Jurkat, Clone E6-1 (cell line): ENCODE measurements at regions not wholly inside any gene's neighbourhood (a gene's known extent, or its start where the extent isn't known, plus 50 kb on each side); places are given as distances from the start of the nearest gene placed in this dataset.

Experiments used
- DNase-seq: peaks from one replicate; pipeline ENCODE4 v3.0.0-alpha.2; 2011; ENCODE audit warnings: low read depth, low spot score
- H3K4me3 ChIP-seq: 2 replicates; pipeline ENCODE4 v1.5.1; 2011; ENCODE audit warnings: mild to moderate bottlenecking, low read length, control low read depth, moderate library complexity

DNA sequence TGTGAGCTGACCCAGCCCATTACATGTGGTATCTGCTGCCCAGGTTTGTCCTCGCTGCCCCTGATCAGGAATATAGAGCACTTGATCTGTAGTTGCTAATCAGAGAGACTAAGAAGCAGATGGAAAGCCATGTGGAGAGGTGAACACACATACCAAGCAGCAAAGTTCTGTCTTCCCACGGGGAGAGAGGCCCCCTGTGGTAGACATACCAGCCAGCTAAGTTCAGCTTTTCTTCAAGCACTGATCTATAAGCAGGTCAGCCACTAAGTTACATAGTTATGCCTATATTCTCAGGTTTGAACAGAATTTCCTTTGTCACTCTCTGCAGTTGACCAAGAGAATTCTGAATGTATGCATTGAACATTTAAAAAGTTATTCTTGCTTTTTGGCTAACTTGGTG, 76.4 kb downstream of the DDX3Y start:
- no peak for DNase-seq
- no peak overlapping the region for H3K4me3 ChIP-seq

GRCh38 chrY:12982249-12982829, 77.7 kb downstream of the DDX3Y start:
- no peak for DNase-seq
- H3K4me3 ChIP-seq = no peak overlapping the region

- H3K4me3 ChIP-seq = no peak overlapping the region
- no peak for DNase-seq
These were observed 80.1 kb downstream of the DDX3Y start for GRCh38 chrY:12984637-12985344.

- no peak for DNase-seq
- H3K4me3 ChIP-seq = no peak overlapping the region
These were observed 112.8 kb downstream of the DDX3Y start for GRCh38 chrY:13017493-13017892.

DNA sequence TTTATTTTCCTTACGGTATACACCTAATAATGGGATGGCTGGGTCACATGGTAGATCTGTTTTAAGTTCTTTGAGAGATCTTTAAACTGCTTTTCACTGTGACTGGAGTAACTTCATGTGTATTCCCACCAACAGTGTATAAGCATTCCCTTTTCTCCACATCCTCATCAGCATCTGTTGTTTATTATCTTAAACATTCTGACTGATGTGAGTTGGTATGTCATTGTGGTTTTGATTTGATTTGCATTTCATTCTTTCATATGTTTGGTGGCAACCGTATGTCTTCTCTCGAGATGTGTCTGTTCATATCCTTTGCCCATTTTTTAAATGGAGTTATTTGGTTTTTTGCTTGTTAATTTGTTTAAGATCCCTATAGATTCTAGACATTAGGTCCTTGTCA, 114.8 kb downstream of the DDX3Y start:
- H3K4me3 ChIP-seq = no peak overlapping the region
- no peak for DNase-seq

DNA sequence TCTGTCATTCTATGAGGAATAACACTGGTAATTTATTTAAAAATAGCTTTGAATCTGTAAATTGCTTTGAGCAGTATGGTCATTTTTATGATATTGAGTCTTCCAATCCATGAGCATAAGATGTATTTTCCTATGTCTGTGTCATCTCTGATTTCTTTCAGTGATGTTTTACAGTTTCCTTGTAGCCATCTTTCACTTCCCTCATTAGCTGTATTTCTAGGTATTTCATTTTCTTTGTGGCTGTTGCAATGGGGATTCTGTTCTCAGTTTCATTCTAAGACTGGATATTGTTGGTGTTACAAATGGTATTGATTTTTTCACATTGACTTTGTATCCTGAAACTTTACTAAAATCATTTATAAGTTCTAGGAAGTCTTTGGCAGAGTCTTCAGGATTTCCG, 116.2 kb downstream of the DDX3Y start:
- no peak for DNase-seq
- no peak overlapping the region for H3K4me3 ChIP-seq

GRCh38 chrY:13023607-13024006, 118.9 kb downstream of the DDX3Y start:
- DNase-seq = no peak
- no peak overlapping the region for H3K4me3 ChIP-seq

GRCh38 chrY:13024447-13024846, 119.8 kb downstream of the DDX3Y start:
- H3K4me3 ChIP-seq = no peak overlapping the region
- DNase-seq = no peak

- H3K4me3 ChIP-seq = no peak overlapping the region
- no peak for DNase-seq
These were observed 122.2 kb downstream of the DDX3Y start for GRCh38 chrY:13026906-13027305.

DNA sequence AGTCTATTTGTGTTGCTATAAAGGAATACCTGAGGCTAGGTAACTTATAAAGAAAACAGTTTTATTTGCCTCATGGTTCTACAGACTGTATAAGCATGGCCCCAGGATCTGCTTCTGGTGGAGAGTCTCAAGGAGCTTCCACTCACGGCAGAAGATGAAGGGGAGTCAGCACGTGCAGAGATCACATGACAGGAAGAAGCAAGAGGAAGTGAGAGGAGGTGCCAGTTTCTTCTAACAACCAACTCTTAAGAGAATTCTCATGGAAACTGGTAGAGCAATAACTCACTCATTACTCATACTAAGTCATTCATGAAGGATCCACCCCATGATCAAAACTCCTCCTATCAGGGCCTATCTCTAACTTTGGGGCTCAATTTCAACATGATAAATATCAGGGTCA, 135.6 kb downstream of the DDX3Y start:
- no peak overlapping the region for H3K4me3 ChIP-seq
- DNase-seq = no peak

DNA sequence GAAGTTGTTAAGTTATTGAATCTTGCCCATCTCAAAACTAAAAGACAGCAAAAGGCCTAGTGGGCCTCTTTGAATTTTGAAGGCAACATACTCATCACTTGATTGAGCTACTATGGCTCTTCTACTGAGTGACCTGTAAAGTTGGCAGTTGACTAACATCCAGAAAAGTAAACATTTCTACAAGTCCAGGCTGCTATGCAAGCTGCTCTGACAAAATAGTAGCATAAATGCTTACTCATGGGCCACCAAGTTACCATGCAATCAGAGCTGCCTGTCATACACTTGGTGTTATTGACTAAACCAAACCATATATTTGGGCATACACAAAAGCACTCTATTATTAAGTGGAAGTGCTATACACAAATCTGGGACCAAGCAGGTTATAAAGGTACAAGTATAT, 148.8 kb downstream of the DDX3Y start:
- no peak for DNase-seq
- no peak overlapping the region for H3K4me3 ChIP-seq

DNA sequence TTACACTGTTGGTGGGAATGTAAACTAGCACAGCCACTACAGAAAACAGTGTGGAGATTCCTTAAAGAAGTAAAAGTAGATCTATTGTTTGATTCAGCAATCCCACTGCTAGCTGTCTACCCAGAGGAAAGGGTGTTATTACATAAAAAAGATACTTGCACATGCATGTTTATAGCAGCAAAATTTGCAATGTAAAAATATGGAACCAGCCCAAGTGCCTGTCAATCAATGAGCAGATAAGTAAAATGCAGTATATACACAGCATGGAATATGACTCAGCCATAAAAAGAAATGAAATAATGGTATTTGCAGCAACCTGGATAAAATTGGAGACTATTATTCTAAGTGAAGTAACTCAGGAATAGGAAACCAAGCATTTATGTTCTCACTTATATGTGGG, 161.7 kb downstream of the DDX3Y start:
- no peak for DNase-seq
- H3K4me3 ChIP-seq = no peak overlapping the region

DNA sequence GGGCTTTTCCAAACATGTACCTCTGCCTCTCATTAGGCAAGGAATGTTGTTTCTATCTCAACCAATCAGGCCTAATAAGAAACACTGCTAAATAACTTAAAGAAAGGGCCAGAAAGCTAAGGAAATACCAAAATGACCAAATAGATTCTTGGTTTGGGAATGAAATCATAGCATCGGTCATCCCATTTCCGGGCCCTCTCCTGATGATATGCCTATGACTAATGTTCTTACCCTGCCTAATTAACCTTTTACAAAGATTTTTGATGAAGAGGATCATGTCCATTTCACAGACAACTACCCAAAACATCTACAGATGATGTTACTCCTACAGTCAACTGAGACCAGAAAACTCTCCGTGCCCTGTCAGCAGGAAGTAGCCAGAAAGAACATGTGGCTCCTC, 164.0 kb downstream of the DDX3Y start:
- H3K4me3 ChIP-seq = no peak overlapping the region
- DNase-seq = no peak

- no peak for DNase-seq
- H3K4me3 ChIP-seq = no peak overlapping the region
These were observed 164.4 kb downstream of the DDX3Y start for GRCh38 chrY:13069111-13069510.

- no peak overlapping the region for H3K4me3 ChIP-seq
- peak; percentile 8 for DNase-seq
These were observed 178.1 kb downstream of the DDX3Y start for GRCh38 chrY:13082748-13083147.

DNA sequence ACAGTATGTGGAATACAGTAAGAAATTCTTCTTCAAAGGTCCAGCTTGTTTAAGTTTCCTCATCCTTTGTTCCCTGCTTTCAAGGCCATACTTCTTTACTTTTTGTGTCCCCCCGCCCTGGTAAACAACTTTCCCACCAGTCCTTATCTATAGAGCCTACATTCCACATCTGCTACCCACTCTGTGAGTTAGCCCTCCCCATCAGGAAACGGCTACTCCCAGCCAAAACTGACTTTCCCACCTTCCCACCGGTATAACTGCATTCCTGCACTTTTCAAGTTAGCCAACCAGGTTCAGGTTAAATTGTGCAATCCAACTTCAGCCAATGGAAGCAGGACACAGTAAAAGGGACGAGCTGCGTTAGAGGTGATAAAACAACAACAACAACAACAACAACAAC, 186.9 kb downstream of the DDX3Y start:
- no peak for DNase-seq
- no peak overlapping the region for H3K4me3 ChIP-seq

- no peak overlapping the region for H3K4me3 ChIP-seq
- DNase-seq = no peak
These were observed 188.3 kb downstream of the DDX3Y start for GRCh38 chrY:13092986-13093385.

GRCh38 chrY:13093461-13093860, 188.8 kb downstream of the DDX3Y start:
- DNase-seq = no peak
- no peak overlapping the region for H3K4me3 ChIP-seq

DNA sequence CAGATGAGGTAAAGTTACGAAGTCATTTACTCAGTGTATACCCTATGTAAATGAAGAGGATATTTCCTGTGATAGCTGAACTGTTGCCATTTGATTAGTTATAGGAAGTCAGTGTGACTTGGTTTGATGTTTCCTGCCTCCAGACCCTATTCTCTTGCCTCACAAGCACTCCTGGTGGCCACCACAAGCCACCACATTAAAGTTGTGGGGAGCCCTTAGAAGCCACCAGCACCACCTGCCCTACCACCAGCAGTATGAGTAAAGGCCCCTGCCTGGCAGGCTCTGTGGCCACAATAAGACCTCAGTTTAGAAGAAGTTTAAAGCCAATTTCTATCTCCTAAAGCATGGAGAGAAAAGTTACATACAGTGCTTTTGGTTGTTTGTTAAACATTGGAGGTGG, 189.7 kb downstream of the DDX3Y start:
- DNase-seq = peak; percentile 52
- H3K4me3 ChIP-seq = no peak overlapping the region

- DNase-seq = no peak
These were observed 190.4 kb downstream of the DDX3Y start for GRCh38 chrY:13094904-13095600.

More at GRCh38 chrY:13094904-13095600, 190.4 kb downstream of the DDX3Y start:
- H3K4me3 ChIP-seq = no peak overlapping the region
